Panc1 (cell line): ENCODE measurements at regions not wholly inside any gene's neighbourhood (a gene's known extent, or its start where the extent isn't known, plus 50 kb on each side); places are given as distances from the start of the nearest gene placed in this dataset.

Source experiments
- ATAC-seq: fragments of 200-7000 bp; cut with Tn5 transposase; 2 replicates; pipeline ENCODE4 v1.9.1; 2020; ENCODE audit warnings: mild to moderate bottlenecking, moderate library complexity
- BruUV-seq: library from RNA; stranded (reverse); fragments of 400-500 nt; replicated peaks from 2 replicates; lab custom pipeline; 2021; lab: Mats Ljungman, UMichigan
- CTCF ChIA-PET: fragments of 300-600 bp; sonication (Branson Sonifier 250); formaldehyde crosslinking; loops from one replicate; lab custom pipeline; 2022; ENCODE audit warnings: antibody characterized with exemption; lab: Charles Lee
- POLR2A ChIA-PET: fragments of 300-600 bp; sonication (Branson Sonifier 250); formaldehyde crosslinking; loops from one replicate; lab custom pipeline; 2022; ENCODE audit warnings: antibody characterized with exemption; lab: Charles Lee
- DNase-seq: peaks from one replicate; pipeline ENCODE4 v3.0.0-alpha.2; 2010; ENCODE audit warnings: low read depth, low spot score
- H3K27ac ChIP-seq: 2 replicates; pipeline ENCODE4 v1.5.1; 2011; ENCODE audit warnings: mild to moderate bottlenecking, low read length, inconsistent platforms
- H3K27me3 ChIP-seq: fragments of 200-500 bp; sonication (Bioruptor generic); 2 replicates; pipeline ENCODE4 v1.6.0; 2014; ENCODE audit warnings: low read length, inconsistent platforms; ENCODE audit not compliant: control insufficient read depth, insufficient read depth
- H3K36me3 ChIP-seq: fragments of 200-500 bp; sonication (Bioruptor generic); 2 replicates; pipeline ENCODE4 v1.5.1; 2014; ENCODE audit warnings: inconsistent platforms, mild to moderate bottlenecking, low read length, moderate library complexity; ENCODE audit not compliant: control insufficient read depth, insufficient read depth
- H3K4me1 ChIP-seq: 2 replicates; pipeline ENCODE4 v1.5.1; 2011; ENCODE audit warnings: inconsistent platforms, mild to moderate bottlenecking, low read length, moderate library complexity; ENCODE audit not compliant: control insufficient read depth, insufficient read depth
- H3K4me3 ChIP-seq, 2 experiments: 2 replicates each; pipeline ENCODE4 v1.5.1; 2011 to 2012; ENCODE audit warnings: low read depth in 2 of 2, low read length in 2 of 2, mild to moderate bottlenecking in 2 of 2, inconsistent platforms in 1 of 2, moderate library complexity in 1 of 2
- H3K9me3 ChIP-seq: fragments of 200-500 bp; sonication (Bioruptor generic); 2 replicates; pipeline ENCODE4 v1.5.1; 2014; ENCODE audit warnings: low read depth, mild to moderate bottlenecking, inconsistent platforms, low read length, moderate library complexity; ENCODE audit not compliant: control insufficient read depth, insufficient read depth
- POLR2AphosphoS5 ChIP-seq: IDR thresholded peaks from 2 replicates; pipeline ENCODE4 v1.6.1; 2012; ENCODE audit warnings: mild to moderate bottlenecking, low read depth, low read length, moderate library complexity
- SIN3A ChIP-seq: IDR thresholded peaks from 2 replicates; pipeline ENCODE4 v1.6.1; 2012; ENCODE audit warnings: low read depth, mild to moderate bottlenecking, low read length, moderate library complexity, borderline replicate concordance; ENCODE audit not compliant: insufficient read depth
- TCF7L2 ChIP-seq: IDR thresholded peaks from 2 replicates; pipeline ENCODE4 v1.6.1; 2011; ENCODE audit warnings: mild to moderate bottlenecking, low read depth, low read length, inconsistent platforms
- in situ Hi-C: cut with HindIII; loops from 2 replicates; pipeline ENCODE4 v1.10.0; 2016; ENCODE audit warnings: low sequenced_read_pairs, low pct_unique_long_range_greater_than_20kb
- intact Hi-C: fragments of 100-400 bp; cut with micrococcal nuclease; formaldehyde crosslinking; loops from one replicate; pipeline ENCODE4 v1.10.0; 2022; ENCODE audit not compliant: unreplicated experiment
- TF ChIP-seq, protein P1 (sequence below), 2 experiments: IDR thresholded peaks; 2 replicates each; pipeline ENCODE4 v1.6.1; 2011 to 2012; ENCODE audit warnings: low read depth in 2 of 2, control low read depth in 1 of 2, low read length in 1 of 2, mild to moderate bottlenecking in 1 of 2, moderate library complexity in 1 of 2; ENCODE audit not compliant: insufficient read depth in 1 of 2
- TF ChIP-seq, protein P2 (sequence below): fragments of 450-650 bp; IDR thresholded peaks from 2 replicates; pipeline ENCODE4 v1.5.1; 2017; ENCODE audit warnings: mild to moderate bottlenecking

DNA sequence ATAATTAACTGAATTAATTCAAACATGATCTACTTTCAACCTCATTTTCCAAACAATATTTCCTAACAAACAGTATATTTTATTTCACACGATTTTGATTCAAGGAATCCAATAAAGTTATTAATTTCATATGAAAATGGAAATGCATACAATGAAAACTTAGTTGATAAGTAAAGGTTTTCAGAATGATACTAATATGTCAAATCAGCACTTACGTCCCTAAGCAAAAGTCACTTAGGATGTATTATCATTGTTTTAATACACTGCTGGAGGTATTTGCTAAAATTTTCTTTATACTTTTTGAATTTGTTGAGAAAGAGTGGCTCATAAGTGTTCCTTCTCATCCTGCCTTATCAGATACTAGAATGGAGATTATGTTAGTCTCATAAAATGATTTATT, 266.8 kb upstream of the PUDP start:
- BruUV-seq = no TSS peak
- Histone ChIP-seq H3K36me3 (no peaks in the 10 kb centered on the region), H3K4me1 (no peaks in the 10 kb centered on the region), H3K27ac (no peak overlapping the region), H3K9me3 (no peaks in the 10 kb centered on the region), H3K27me3 (no peaks in the 10 kb centered on the region), H3K4me3 (no peak overlapping the region)
- intact Hi-C loops (no loop called here), in situ Hi-C loops (no loop called here)
- ChIA-PET POLR2A (no interaction called here), CTCF (no interaction called here)
- no peak for TF ChIP-seq SIN3A
- TF ChIP-seq, protein P1, sequence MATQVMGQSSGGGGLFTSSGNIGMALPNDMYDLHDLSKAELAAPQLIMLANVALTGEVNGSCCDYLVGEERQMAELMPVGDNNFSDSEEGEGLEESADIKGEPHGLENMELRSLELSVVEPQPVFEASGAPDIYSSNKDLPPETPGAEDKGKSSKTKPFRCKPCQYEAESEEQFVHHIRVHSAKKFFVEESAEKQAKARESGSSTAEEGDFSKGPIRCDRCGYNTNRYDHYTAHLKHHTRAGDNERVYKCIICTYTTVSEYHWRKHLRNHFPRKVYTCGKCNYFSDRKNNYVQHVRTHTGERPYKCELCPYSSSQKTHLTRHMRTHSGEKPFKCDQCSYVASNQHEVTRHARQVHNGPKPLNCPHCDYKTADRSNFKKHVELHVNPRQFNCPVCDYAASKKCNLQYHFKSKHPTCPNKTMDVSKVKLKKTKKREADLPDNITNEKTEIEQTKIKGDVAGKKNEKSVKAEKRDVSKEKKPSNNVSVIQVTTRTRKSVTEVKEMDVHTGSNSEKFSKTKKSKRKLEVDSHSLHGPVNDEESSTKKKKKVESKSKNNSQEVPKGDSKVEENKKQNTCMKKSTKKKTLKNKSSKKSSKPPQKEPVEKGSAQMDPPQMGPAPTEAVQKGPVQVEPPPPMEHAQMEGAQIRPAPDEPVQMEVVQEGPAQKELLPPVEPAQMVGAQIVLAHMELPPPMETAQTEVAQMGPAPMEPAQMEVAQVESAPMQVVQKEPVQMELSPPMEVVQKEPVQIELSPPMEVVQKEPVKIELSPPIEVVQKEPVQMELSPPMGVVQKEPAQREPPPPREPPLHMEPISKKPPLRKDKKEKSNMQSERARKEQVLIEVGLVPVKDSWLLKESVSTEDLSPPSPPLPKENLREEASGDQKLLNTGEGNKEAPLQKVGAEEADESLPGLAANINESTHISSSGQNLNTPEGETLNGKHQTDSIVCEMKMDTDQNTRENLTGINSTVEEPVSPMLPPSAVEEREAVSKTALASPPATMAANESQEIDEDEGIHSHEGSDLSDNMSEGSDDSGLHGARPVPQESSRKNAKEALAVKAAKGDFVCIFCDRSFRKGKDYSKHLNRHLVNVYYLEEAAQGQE (IDR thresholded peaks at IDR 0.05; ENCODE audit: insufficient read depth in 1 of 2, low read depth in 2 of 2, low read length in 1 of 2) = no peak
- no peak for TF ChIP-seq TCF7L2
- no peak for TF ChIP-seq POLR2AphosphoS5
- TF ChIP-seq, protein P2, sequence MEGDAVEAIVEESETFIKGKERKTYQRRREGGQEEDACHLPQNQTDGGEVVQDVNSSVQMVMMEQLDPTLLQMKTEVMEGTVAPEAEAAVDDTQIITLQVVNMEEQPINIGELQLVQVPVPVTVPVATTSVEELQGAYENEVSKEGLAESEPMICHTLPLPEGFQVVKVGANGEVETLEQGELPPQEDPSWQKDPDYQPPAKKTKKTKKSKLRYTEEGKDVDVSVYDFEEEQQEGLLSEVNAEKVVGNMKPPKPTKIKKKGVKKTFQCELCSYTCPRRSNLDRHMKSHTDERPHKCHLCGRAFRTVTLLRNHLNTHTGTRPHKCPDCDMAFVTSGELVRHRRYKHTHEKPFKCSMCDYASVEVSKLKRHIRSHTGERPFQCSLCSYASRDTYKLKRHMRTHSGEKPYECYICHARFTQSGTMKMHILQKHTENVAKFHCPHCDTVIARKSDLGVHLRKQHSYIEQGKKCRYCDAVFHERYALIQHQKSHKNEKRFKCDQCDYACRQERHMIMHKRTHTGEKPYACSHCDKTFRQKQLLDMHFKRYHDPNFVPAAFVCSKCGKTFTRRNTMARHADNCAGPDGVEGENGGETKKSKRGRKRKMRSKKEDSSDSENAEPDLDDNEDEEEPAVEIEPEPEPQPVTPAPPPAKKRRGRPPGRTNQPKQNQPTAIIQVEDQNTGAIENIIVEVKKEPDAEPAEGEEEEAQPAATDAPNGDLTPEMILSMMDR = no peak
- no peak for DNase-seq
- no peak for ATAC-seq

GRCh38 chrX:7412840-7413239, 264.9 kb upstream of the PUDP start:
- DNase-seq (no peak), ATAC-seq (no peak)
- TF ChIP-seq, protein P1 (IDR thresholded peaks at IDR 0.05; ENCODE audit: insufficient read depth in 1 of 2, low read depth in 2 of 2, low read length in 1 of 2) = no peak
- no peak for TF ChIP-seq TCF7L2
- TF ChIP-seq, protein P2 = no peak
- TF ChIP-seq POLR2AphosphoS5 = no peak
- no peak for TF ChIP-seq SIN3A
- no peaks in the 10 kb centered on the region for H3K4me1 ChIP-seq
- H3K27me3 ChIP-seq = no peaks in the 10 kb centered on the region
- no peak overlapping the region for H3K27ac ChIP-seq
- intact Hi-C loops = no loop called here
- no peaks in the 10 kb centered on the region for H3K36me3 ChIP-seq
- no peaks in the 10 kb centered on the region for H3K9me3 ChIP-seq
- in situ Hi-C loops = no loop called here
- H3K4me3 ChIP-seq = no peak overlapping the region
- ChIA-PET CTCF (no interaction called here), POLR2A (no interaction called here)
- no TSS peak for BruUV-seq
